GM19468 (cell line): ENCODE measurements at regions not wholly inside any gene's neighbourhood (a gene's known extent, or its start where the extent isn't known, plus 50 kb on each side); places are given as distances from the start of the nearest gene placed in this dataset.
"Not testable (repeated sequence)": the region's sequence is repeated elsewhere in the genome, so short reads cannot be mapped to it uniquely, and the experiment has no call there.

Source experiments
- ATAC-seq: cut with Tn5 transposase; IDR thresholded peaks from one replicate; pipeline ENCODE4 v1.9.1; 2021; ENCODE audit warnings: mild to moderate bottlenecking, moderate library complexity, moderate number of reproducible peaks; ENCODE audit not compliant: unreplicated experiment; ENCODE audit errors: extremely low read depth

GRCh38 chr12:72146495-72146894 is 125.7 kb upstream of the TRHDE start:
- ATAC-seq: no peak

- no peak for ATAC-seq
Observed at GRCh38 chr12:72148709-72149108, 123.5 kb upstream of the TRHDE start.

GRCh38 chr12:72162875-72163274 is 109.3 kb upstream of the TRHDE start:
- ATAC-seq: no peak

GRCh38 chr12:72168851-72169250 is 103.3 kb upstream of the TRHDE start:
- ATAC-seq: no peak

GRCh38 chr12:72173974-72174373 is 98.2 kb upstream of the TRHDE start:
- no peak for ATAC-seq

GRCh38 chr12:72178244-72178643 is 93.9 kb upstream of the TRHDE start:
- no peak for ATAC-seq

GRCh38 chr12:72178871-72179270 is 93.3 kb upstream of the TRHDE start:
- ATAC-seq: no peak

- ATAC-seq: no peak
Observed at GRCh38 chr12:72179841-72180240, 92.3 kb upstream of the TRHDE start.

GRCh38 chr12:72184971-72185533 is 87.1 kb upstream of the TRHDE start:
- ATAC-seq: not testable (repeated sequence)

- ATAC-seq: no peak
Observed at GRCh38 chr12:72189266-72189665, 82.9 kb upstream of the TRHDE start.

GRCh38 chr12:72191761-72192160 is 80.4 kb upstream of the TRHDE start:
- ATAC-seq: no peak

- ATAC-seq: no peak
Observed at GRCh38 chr12:72197790-72198189, 74.4 kb upstream of the TRHDE start.

GRCh38 chr12:72201457-72201856 is 70.7 kb upstream of the TRHDE start:
- ATAC-seq: no peak

GRCh38 chr12:72203764-72204335 is 68.3 kb upstream of the TRHDE start:
- ATAC-seq: no peak

- ATAC-seq: no peak
Observed at GRCh38 chr12:72207079-72207478, 65.1 kb upstream of the TRHDE start.

- no peak for ATAC-seq
Observed at GRCh38 chr12:72207486-72208409, 64.4 kb upstream of the TRHDE start.

- ATAC-seq: no peak
Observed at GRCh38 chr12:72209086-72209485, 63.1 kb upstream of the TRHDE start.

- ATAC-seq: no peak
Observed at GRCh38 chr12:72214163-72214562, 58.0 kb upstream of the TRHDE start.

GRCh38 chr12:72215287-72215686 is 56.9 kb upstream of the TRHDE start:
- not testable (repeated sequence) for ATAC-seq

GRCh38 chr12:72219937-72220336 is 52.2 kb upstream of the TRHDE start:
- no peak for ATAC-seq
